SK-N-SH (cell line): ENCODE measurements at regions not wholly inside any gene's neighbourhood (a gene's known extent, or its start where the extent isn't known, plus 50 kb on each side); places are given as distances from the start of the nearest gene placed in this dataset.

Experiments
- CTCF ChIA-PET: fragments of 300-600, 350-600 bp; formaldehyde crosslinking; extraction: SDS; loops from one replicate; lab custom pipeline; 2021; lab: Yijun Ruan, JAX
- POLR2A ChIA-PET: fragments of 350-600 bp; sonication (Branson Sonifier 250); formaldehyde crosslinking; extraction: SDS; loops from one replicate; lab custom pipeline; 2020; ENCODE audit warnings: antibody characterized with exemption, inconsistent platforms; lab: Yijun Ruan, JAX
- DNase-seq: peaks from one replicate; pipeline ENCODE4 v3.0.0; 2012
- H2AFZ ChIP-seq: fragments of 200-600 bp; sonication (generic); 2 replicates; pipeline ENCODE4 v1.8.1; 2016; ENCODE audit warnings: antibody characterized with exemption, mild to moderate bottlenecking, low read depth
- H3F3A ChIP-seq: fragments of 200-600 bp; sonication (generic); replicated peaks from 2 replicates; pipeline ENCODE3; 2016; ENCODE audit warnings: antibody characterized with exemption, mild to moderate bottlenecking; ENCODE audit not compliant: insufficient read depth
- H3K27ac ChIP-seq, 2 experiments: fragments of 200-500 bp in 1 of 2; fragments of 200-600 bp in 1 of 2; sonication (Bioruptor generic) in 1 of 2; sonication (generic), shearing (Covaris generic) in 1 of 2; 2 replicates each; pipeline versions ENCODE4 v1.5.1 to v1.6.1; 2014 to 2016; ENCODE audit warnings: low read depth in 2 of 2, inconsistent platforms in 1 of 2, low read length in 1 of 2, mild to moderate bottlenecking in 1 of 2, mixed read lengths in 1 of 2
- H3K27me3 ChIP-seq: fragments of 200-600 bp; sonication (generic), shearing (Covaris generic); 2 replicates; pipeline ENCODE4 v1.6.1; 2016; ENCODE audit warnings: mixed run types; ENCODE audit not compliant: insufficient read depth
- H3K36me3 ChIP-seq, 2 experiments: fragments of 200-500 bp in 1 of 2; fragments of 200-600 bp in 1 of 2; sonication (Bioruptor generic) in 1 of 2; sonication (generic) in 1 of 2; replicated peaks in 1 of 2; 2 replicates each; pipeline versions ENCODE3 to v1.5.1; 2014 to 2016; ENCODE audit warnings: low read length in 1 of 2, mild to moderate bottlenecking in 1 of 2; ENCODE audit not compliant: insufficient read depth in 2 of 2, control insufficient read depth in 1 of 2
- H3K4me1 ChIP-seq, 2 experiments: fragments of 200-500 bp in 1 of 2; fragments of 200-600 bp in 1 of 2; sonication (Bioruptor generic) in 1 of 2; sonication (generic), shearing (Covaris generic) in 1 of 2; 2 replicates each; pipeline versions ENCODE4 v1.5.1 to v1.6.1; 2014 to 2016; ENCODE audit warnings: low read depth in 1 of 2, low read length in 1 of 2, mixed run types in 1 of 2; ENCODE audit not compliant: insufficient read depth in 2 of 2, control insufficient read depth in 1 of 2
- H3K4me2 ChIP-seq: fragments of 200-600 bp; sonication (generic), shearing (Covaris generic); 2 replicates; pipeline ENCODE4 v1.6.1; 2017; ENCODE audit warnings: mixed run types
- H3K4me3 ChIP-seq, 2 experiments: fragments of 200-500 bp in 1 of 2; fragments of 200-600 bp in 1 of 2; sonication (Bioruptor generic) in 1 of 2; sonication (generic), shearing (Covaris generic) in 1 of 2; 2 replicates each; pipeline versions ENCODE4 v1.5.1 to v1.8.1; 2014 to 2016; ENCODE audit warnings: low read depth in 2 of 2, inconsistent platforms in 1 of 2, low read length in 1 of 2, mild to moderate bottlenecking in 1 of 2, mixed read lengths in 1 of 2, moderate library complexity in 1 of 2
- H3K79me2 ChIP-seq: fragments of 200-600 bp; sonication (generic); 2 replicates; pipeline ENCODE4 v1.8.1; 2017; ENCODE audit warnings: mild to moderate bottlenecking; ENCODE audit not compliant: insufficient read depth
- H3K9ac ChIP-seq: fragments of 200-600 bp; sonication (generic); 2 replicates; pipeline ENCODE4 v1.6.1; 2017; ENCODE audit warnings: mixed run types
- H3K9me2 ChIP-seq: fragments of 200-600 bp; sonication (generic); 2 replicates; pipeline ENCODE4 v1.6.1; 2017; ENCODE audit warnings: mixed run types
- H3K9me3 ChIP-seq: fragments of 200-600 bp; sonication (generic); 2 replicates; pipeline ENCODE4 v1.6.1; 2017; ENCODE audit warnings: mixed run types, mild to moderate bottlenecking, moderate library complexity
- H4K20me1 ChIP-seq: fragments of 200-600 bp; sonication (generic); 2 replicates; pipeline ENCODE4 v1.6.1; 2017; ENCODE audit warnings: mild to moderate bottlenecking, mixed run types; ENCODE audit not compliant: insufficient read depth
- ELF1 ChIP-seq: IDR thresholded peaks from 2 replicates; pipeline ENCODE4 v1.4.0; 2012
- EP300 ChIP-seq, 2 experiments: IDR thresholded peaks; 2 replicates each; pipeline versions ENCODE4 v1.4.0 to v1.6.1; 2012; ENCODE audit warnings: borderline replicate concordance in 1 of 2, low read depth in 1 of 2, low read length in 1 of 2
- EZH2phosphoT487 ChIP-seq: fragments of 200-600 bp; sonication (generic); IDR thresholded peaks from 2 replicates; pipeline ENCODE4 v1.6.1; 2017; ENCODE audit warnings: low read depth, mixed run types, mild to moderate bottlenecking, antibody characterized with exemption, moderate library complexity, borderline replicate concordance
- FOSL2 ChIP-seq: IDR thresholded peaks from 2 replicates; pipeline ENCODE4 v1.4.0; 2012; ENCODE audit warnings: low read depth, mild to moderate bottlenecking, moderate library complexity, borderline replicate concordance
- GATA2 ChIP-seq: sonication (generic); formaldehyde crosslinking; IDR thresholded peaks from 2 replicates; pipeline ENCODE4 v1.5.0; 2020; ENCODE audit warnings: mild to moderate bottlenecking, missing genetic modification reagents
- JUND ChIP-seq: IDR thresholded peaks from 2 replicates; pipeline ENCODE4 v1.4.0; 2012
- MXI1 ChIP-seq: IDR thresholded peaks from 2 replicates; pipeline ENCODE4 v1.6.1; 2012; ENCODE audit warnings: mild to moderate bottlenecking, low read depth, low read length, improper control_type of control experiment
- NFIC ChIP-seq: IDR thresholded peaks from 2 replicates; pipeline ENCODE4 v1.4.0; 2012; ENCODE audit warnings: borderline replicate concordance
- POLR2AphosphoS5 ChIP-seq: IDR thresholded peaks from 2 replicates; pipeline ENCODE4 v1.6.1; 2012; ENCODE audit warnings: low read depth, low read length
- RAD21 ChIP-seq: IDR thresholded peaks from 2 replicates; pipeline ENCODE4 v1.6.1; 2012; ENCODE audit warnings: mild to moderate bottlenecking, low read length
- RCOR1 ChIP-seq: fragments of 150-350 bp; IDR thresholded peaks from 2 replicates; pipeline ENCODE4 v1.6.1; 2017; ENCODE audit warnings: antibody characterized with exemption, low read length
- RFX5 ChIP-seq: IDR thresholded peaks from 2 replicates; pipeline ENCODE4 v1.6.1; 2012; ENCODE audit warnings: mild to moderate bottlenecking, improper control_type of control experiment, low read length
- SMC3 ChIP-seq: IDR thresholded peaks from 2 replicates; pipeline ENCODE4 v1.6.1; 2012; ENCODE audit warnings: low read depth, low read length, improper control_type of control experiment
- TCF12 ChIP-seq: IDR thresholded peaks from 2 replicates; pipeline ENCODE4 v1.4.0; 2012
- TEAD4 ChIP-seq: IDR thresholded peaks from 2 replicates; pipeline ENCODE4 v1.4.0; 2012; ENCODE audit warnings: mild to moderate bottlenecking, borderline replicate concordance; ENCODE audit not compliant: insufficient read depth
- YY1 ChIP-seq: IDR thresholded peaks from 2 replicates; pipeline ENCODE4 v1.4.0; 2012; ENCODE audit warnings: low read depth, mild to moderate bottlenecking
- WGBS: methylation state at CpG from one replicate; pipeline ENCODE4 v1.1.6; 2017; ENCODE audit warnings: low lambda C conversion rate; 5-methylcytosine and 5-hydroxymethylcytosine counted together
- TF ChIP-seq, protein P1 (sequence below): IDR thresholded peaks from 2 replicates; pipeline ENCODE4 v1.4.0; 2012; ENCODE audit warnings: low read depth, borderline replicate concordance
- TF ChIP-seq, protein P2 (sequence below): IDR thresholded peaks from 2 replicates; pipeline ENCODE4 v1.4.0; 2012; ENCODE audit warnings: low read depth
- TF ChIP-seq, protein P3 (sequence below): IDR thresholded peaks from 2 replicates; pipeline ENCODE4 v1.6.1; 2012; ENCODE audit warnings: mild to moderate bottlenecking, low read depth, low read length, moderate library complexity
- TF ChIP-seq, protein P4 (sequence below): fragments of 150-350 bp; IDR thresholded peaks from 2 replicates; pipeline ENCODE4 v1.6.1; 2016; ENCODE audit warnings: mild to moderate bottlenecking, low read depth, low read length

DNA sequence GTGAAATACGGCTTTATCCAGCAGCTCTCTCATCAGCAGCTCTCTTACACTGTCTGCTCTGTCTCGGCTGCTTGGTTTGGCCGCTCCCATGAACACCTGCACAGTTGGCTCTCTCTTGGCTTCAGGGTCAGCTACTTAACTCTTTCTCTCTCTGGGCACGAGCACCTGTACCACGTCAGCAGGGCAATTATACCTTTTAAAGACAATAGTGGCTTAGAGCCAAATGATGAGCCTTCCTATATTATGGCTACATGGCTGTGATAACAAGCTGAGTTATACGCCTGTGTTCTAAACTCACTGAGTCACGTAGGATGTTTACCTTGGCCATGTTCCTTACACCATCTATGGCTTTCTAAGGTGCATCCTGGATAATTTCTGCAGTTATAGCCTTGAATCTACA lies 69.2 kb upstream of the CTNND2 start:
- Histone ChIP-seq H3K9me3 (no peaks in the 10 kb centered on the region), H4K20me1 (no peaks in the 10 kb centered on the region), H3K27me3 (no peaks in the 10 kb centered on the region), H3K79me2 (no peaks in the 10 kb centered on the region), H3K9ac (no peak overlapping the region), H3K27ac (no peak overlapping the region), H3K4me1 (no peaks in the 10 kb centered on the region), H2AFZ (no peak overlapping the region), H3K4me3 (no peak overlapping the region), H3F3A (no peaks in the 10 kb centered on the region), H3K36me3 (no peaks in the 10 kb centered on the region), H3K4me2 (no peak overlapping the region), H3K9me2 (no peaks in the 10 kb centered on the region)
- ChIA-PET CTCF (interaction anchor here (0.8 kb wide), 1 partner anchor 51 kb away, joined by 4 read pairs; no protein-coding TSS in a partner anchor), POLR2A (no interaction called here)
- WGBS = 7% methylated on average over 7 of the region's 7 CpGs
- no peak for DNase-seq
- TF ChIP-seq TCF12 (no peak), RCOR1 (no peak), TEAD4 (no peak), POLR2AphosphoS5 (no peak), MXI1 (no peak), RAD21 (no peak), JUND (no peak), EZH2phosphoT487 (no peak), ELF1 (no peak)
- TF ChIP-seq, protein P1, sequence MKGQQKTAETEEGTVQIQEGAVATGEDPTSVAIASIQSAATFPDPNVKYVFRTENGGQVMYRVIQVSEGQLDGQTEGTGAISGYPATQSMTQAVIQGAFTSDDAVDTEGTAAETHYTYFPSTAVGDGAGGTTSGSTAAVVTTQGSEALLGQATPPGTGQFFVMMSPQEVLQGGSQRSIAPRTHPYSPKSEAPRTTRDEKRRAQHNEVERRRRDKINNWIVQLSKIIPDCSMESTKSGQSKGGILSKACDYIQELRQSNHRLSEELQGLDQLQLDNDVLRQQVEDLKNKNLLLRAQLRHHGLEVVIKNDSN = no peak
- TF ChIP-seq, protein P2, sequence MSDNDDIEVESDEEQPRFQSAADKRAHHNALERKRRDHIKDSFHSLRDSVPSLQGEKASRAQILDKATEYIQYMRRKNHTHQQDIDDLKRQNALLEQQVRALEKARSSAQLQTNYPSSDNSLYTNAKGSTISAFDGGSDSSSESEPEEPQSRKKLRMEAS = no peak

DNA sequence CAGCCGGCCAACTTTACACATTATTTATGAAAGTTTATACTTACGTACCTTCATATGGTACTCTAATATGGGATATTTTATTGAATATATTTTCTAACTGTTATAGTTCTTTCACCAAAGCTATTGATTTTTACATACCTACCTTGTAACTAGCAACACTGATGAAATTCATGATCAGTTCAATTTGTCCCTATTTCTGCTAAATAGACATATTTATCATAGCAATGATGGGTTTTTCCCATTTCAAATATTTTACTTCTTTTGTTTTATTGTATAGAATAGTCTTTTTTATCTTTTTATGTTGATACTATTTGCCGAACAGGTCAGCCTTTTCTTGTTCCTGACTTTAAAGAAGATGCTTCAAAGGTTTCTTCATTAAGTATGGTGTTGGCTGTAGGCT lies 59.0 kb upstream of the CTNND2 start:
- no peaks in the 10 kb centered on the region for H3K9me3 ChIP-seq
- no peaks in the 10 kb centered on the region for H3K36me3 ChIP-seq
- H4K20me1 ChIP-seq = no peaks in the 10 kb centered on the region
- H3K4me3 ChIP-seq = no peak overlapping the region
- H3K4me1 ChIP-seq = no peaks in the 10 kb centered on the region
- H2AFZ ChIP-seq = no peak overlapping the region
- no peak for DNase-seq
- no peak overlapping the region for H3K4me2 ChIP-seq
- no peaks in the 10 kb centered on the region for H3K79me2 ChIP-seq
- CTCF ChIA-PET = no interaction called here
- no peaks in the 10 kb centered on the region for H3F3A ChIP-seq
- H3K9me2 ChIP-seq = no peaks in the 10 kb centered on the region
- WGBS = 52% methylated on average over 3 of the region's 3 CpGs
- POLR2A ChIA-PET = no interaction called here
- H3K27me3 ChIP-seq = no peaks in the 10 kb centered on the region
- H3K9ac ChIP-seq = no peak overlapping the region
- no peak for TF ChIP-seq POLR2AphosphoS5
- TF ChIP-seq, protein P3, sequence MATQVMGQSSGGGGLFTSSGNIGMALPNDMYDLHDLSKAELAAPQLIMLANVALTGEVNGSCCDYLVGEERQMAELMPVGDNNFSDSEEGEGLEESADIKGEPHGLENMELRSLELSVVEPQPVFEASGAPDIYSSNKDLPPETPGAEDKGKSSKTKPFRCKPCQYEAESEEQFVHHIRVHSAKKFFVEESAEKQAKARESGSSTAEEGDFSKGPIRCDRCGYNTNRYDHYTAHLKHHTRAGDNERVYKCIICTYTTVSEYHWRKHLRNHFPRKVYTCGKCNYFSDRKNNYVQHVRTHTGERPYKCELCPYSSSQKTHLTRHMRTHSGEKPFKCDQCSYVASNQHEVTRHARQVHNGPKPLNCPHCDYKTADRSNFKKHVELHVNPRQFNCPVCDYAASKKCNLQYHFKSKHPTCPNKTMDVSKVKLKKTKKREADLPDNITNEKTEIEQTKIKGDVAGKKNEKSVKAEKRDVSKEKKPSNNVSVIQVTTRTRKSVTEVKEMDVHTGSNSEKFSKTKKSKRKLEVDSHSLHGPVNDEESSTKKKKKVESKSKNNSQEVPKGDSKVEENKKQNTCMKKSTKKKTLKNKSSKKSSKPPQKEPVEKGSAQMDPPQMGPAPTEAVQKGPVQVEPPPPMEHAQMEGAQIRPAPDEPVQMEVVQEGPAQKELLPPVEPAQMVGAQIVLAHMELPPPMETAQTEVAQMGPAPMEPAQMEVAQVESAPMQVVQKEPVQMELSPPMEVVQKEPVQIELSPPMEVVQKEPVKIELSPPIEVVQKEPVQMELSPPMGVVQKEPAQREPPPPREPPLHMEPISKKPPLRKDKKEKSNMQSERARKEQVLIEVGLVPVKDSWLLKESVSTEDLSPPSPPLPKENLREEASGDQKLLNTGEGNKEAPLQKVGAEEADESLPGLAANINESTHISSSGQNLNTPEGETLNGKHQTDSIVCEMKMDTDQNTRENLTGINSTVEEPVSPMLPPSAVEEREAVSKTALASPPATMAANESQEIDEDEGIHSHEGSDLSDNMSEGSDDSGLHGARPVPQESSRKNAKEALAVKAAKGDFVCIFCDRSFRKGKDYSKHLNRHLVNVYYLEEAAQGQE = no peak
- TF ChIP-seq, protein P1 = no peak
- TF ChIP-seq, protein P4, sequence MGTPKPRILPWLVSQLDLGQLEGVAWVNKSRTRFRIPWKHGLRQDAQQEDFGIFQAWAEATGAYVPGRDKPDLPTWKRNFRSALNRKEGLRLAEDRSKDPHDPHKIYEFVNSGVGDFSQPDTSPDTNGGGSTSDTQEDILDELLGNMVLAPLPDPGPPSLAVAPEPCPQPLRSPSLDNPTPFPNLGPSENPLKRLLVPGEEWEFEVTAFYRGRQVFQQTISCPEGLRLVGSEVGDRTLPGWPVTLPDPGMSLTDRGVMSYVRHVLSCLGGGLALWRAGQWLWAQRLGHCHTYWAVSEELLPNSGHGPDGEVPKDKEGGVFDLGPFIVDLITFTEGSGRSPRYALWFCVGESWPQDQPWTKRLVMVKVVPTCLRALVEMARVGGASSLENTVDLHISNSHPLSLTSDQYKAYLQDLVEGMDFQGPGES = no peak
- TF ChIP-seq SMC3 = no peak
- no peak for TF ChIP-seq FOSL2
- no peak for TF ChIP-seq MXI1
- TF ChIP-seq ELF1 = no peak
- TF ChIP-seq GATA2 (CRISPR knock-in tag) = no peak
- no peak for TF ChIP-seq NFIC
- no peak for TF ChIP-seq TCF12
- no peak for TF ChIP-seq RFX5
- TF ChIP-seq, protein P2 = no peak
- TF ChIP-seq EP300 (IDR thresholded peaks at IDR 0.05; ENCODE audit: borderline replicate concordance in 1 of 2, low read depth in 1 of 2, low read length in 1 of 2) = no peak
- no peak for TF ChIP-seq EZH2phosphoT487
- TF ChIP-seq YY1 = no peak
- no peak overlapping the region for H3K27ac ChIP-seq
